NCI-H446 treated with DMSO at 0.1 percent for 48 hours (cell line): ENCODE measurements at regions not wholly inside any gene's neighbourhood (a gene's known extent, or its start where the extent isn't known, plus 50 kb on each side); places are given as distances from the start of the nearest gene placed in this dataset.
"Not testable (repeated sequence)": the region's sequence is repeated elsewhere in the genome, so short reads cannot be mapped to it uniquely, and the experiment has no call there.

Experiments used
- DNase-seq: peaks from one replicate; lab custom pipeline; 2025; lab: John Stamatoyannopoulos, UW

DNA sequence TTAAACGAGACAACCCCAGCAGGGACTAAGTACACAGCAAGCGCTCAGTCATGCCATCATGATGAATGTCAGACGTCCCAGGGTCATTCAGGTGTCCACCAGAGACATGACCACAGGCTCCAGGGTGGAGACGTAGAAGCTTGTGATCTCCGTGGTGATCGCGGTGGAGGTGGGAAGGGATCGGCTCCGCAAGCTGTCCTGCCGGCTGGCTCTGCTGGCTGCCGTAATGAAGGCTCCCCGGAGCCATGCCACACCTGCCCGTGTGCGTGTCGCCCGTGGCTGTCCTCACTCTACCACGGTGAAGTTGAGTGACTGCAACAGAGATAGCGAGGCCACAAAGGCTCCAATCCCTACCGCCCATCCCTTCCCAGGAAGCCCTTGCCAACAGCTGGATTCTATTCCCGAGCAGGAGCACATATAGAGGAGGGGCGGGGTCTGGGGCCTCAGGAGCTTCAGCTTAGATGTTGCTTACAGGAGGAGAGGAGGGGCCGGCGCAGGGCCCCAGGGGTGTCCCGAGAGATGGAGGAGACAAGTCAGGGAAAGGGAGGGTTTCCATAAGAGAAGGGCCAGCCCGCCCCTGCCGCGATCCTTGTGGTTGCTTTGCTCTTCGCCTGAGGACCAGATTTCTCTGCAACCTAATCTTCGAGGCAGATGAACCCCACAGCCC lies 332.6 kb upstream of the SFSWAP start:
- no peak for DNase-seq

- DNase-seq, result no peak
Observed at GRCh38 chr12:131378861-131379665, 331.8 kb upstream of the SFSWAP start.

- no peak for DNase-seq
Observed at GRCh38 chr12:131379738-131380137, 331.2 kb upstream of the SFSWAP start.

- DNase-seq, result no peak
Observed at GRCh38 chr12:131380220-131380964, 330.5 kb upstream of the SFSWAP start.

DNA sequence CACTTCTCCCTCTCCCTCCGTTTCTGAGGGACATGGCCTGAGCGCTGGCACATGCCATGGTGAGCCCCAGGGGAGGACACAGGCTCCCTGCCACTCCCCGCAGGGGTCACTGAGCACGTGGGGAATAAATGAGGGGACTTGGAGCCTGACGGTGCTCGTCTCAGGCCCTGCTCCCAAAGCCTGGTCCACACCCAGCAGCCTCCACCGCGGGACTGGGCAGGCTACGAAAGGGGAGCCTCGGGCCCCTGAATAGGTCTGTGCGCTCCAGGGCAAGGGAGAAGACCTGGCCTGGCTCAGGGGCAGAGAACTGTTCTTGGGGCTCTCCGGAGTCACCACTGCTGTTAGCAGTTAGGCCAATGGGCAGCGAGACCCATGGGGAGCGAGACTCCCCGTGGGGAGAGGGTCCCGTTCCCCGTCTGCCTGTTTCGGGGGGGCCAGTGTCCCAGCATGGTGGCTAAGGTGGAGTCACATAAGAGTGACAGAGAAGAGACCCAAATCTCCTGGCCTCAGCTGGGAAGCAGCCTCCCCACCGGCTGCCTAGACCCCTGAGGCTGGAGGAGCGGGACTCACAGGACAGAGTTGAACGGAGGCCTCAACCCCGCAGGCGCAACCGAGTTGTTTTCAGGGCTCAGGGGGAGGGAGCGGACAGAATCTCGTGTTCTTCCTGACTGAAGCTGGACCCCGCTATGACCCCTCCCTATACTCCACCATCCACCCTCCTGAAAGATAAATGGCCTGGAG lies 329.8 kb upstream of the SFSWAP start:
- no peak for DNase-seq

- no peak for DNase-seq
Observed at GRCh38 chr12:131381716-131382430, 329.0 kb upstream of the SFSWAP start.

DNA sequence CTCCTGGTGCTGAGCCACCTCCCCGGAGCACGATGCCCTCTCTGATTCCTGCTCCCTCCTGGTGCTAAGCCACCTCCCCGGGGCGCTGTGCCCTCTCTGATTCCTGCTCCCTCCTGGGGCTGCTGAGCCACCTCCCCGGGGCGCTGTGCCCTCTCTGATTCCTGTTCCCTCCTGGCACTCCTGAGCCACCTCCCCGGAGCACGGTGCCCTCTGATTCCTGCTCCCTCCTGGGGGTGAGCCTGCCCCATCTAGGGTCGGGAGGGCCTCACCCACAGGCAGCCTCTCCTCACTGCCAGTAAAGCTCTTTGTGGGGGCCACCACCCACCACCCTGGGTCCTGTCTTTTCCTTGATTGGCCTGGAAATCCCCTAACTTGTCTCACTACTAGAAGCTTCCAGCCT lies 327.6 kb upstream of the SFSWAP start:
- DNase-seq, result no peak

- no peak for DNase-seq
Observed at GRCh38 chr12:131383741-131384543, 326.9 kb upstream of the SFSWAP start.

DNA sequence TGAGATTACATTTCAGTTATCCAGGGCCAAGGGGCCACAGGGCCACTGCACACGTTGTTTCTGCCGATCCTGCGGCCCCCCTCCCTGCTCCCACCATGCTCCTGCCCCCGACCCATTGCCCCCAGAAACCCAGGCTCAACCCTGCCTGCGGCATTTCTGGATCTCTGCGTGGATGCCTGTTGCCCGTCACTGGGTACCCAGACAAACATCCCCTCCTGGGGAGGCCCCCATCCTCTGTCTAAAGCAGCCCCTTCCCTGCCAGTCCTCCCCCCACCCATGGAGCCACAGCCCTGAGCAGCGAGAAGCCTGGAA lies 326.4 kb upstream of the SFSWAP start:
- DNase-seq, result no peak

DNA sequence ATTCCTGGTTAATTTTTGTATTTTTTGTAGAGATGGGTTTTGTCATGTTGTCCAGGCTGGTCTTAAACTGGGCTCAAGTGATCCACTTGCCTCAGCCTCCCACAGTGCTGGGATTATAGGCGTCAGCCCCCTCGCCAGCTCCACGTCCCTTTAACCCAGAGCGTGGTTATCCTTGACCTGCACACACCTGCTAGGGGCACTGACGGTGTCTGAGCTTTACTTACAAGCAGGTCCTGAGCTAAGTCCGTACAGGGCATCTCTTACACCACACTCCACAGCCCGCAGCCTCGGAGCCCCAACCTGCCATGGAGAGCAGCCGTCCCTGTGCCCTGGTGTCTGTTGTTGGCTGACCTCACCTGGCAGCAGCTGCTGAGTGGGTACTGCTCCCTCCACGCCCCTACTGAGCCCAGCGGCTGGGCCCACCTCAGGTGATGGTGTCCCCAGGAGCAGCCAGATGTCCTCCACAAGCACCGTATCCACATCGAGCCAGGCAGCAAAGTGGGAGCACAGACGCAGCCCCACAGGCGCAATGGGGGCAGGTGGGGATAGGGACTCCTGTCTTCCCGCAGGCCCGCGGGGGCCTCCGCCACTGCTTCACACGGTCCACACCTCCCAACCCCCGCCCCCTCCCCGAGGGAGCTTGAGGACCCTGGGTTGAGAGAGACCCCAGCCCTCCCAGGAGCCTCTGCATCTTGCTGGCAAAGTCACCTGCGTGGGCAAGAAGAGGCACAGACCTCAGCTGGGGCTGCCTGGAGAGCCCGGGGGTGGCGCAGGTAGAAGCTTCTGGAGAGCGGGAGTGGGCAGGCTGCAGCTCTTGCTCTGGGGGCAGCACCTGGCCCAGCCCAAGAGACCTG lies 325.4 kb upstream of the SFSWAP start:
- DNase-seq, result no peak

- no peak for DNase-seq
Observed at GRCh38 chr12:131386167-131386521, 324.7 kb upstream of the SFSWAP start.

DNA sequence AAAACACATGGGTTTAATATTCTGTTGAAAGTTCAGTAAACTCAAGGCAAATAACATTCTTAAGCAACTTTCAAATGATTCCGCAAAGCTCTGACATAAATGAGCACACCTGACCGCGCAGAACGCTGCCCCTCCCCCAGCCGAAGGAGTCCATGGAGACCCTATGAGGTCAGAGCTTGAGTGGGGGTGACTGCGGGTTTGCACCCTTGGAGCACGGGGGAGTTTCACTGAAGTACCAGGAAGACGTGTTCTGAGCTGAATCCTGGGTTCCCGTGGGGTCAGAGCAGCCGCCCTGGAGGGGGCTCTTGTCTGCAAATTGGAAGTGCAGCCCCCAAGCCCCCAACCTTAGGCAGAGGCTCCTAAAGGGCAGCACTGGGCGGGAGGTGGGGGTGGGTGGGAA lies 324.1 kb upstream of the SFSWAP start:
- DNase-seq, result no peak

DNA sequence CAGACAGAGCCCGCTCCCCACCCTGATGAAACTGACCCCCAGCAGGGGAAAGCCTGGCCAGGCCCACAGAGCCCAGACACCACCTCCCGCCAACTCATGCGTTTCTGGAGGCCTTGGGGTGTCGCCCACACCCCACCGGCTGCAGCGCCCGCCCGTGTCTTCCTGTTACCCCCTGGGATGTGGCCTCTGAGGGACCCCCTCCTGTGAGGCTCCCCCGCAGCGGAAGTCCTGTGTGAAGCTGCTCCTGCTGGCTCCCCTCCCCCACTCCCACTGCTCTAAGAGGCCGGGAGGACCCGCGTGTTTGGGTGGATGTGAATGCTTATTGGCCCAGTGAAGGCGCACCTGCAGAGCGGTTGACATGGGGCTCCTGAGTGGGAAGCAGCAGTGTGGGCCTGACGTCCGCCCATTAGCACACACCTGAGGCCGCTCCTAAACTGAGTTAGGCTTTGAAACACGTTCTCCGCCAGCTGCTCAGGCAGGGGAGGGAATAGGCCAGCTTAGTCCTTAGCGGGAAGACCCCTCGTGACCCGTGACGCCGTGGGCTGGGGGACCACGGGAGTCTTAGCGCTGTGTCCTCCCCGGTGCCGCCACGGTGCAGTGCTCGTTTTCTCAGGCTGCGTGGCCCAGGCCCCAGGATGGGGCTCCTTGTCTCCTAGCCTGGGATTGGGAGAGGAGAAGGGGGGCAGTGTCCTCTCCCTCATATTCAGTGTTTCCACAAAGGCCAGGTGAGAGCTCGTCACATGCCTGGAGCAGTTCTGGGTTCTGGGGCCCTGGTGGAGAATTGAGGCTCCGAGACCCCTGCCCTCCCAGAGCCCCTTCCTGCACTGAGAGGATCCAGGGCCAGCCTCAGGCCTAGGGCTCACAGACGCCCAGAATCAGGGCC lies 323.4 kb upstream of the SFSWAP start:
- no peak for DNase-seq

- not testable (repeated sequence) for DNase-seq
Observed at GRCh38 chr12:131388164-131389053, 322.5 kb upstream of the SFSWAP start.

GRCh38 chr12:131389054-131390013 lies 321.6 kb upstream of the SFSWAP start:
- no peak for DNase-seq

DNA sequence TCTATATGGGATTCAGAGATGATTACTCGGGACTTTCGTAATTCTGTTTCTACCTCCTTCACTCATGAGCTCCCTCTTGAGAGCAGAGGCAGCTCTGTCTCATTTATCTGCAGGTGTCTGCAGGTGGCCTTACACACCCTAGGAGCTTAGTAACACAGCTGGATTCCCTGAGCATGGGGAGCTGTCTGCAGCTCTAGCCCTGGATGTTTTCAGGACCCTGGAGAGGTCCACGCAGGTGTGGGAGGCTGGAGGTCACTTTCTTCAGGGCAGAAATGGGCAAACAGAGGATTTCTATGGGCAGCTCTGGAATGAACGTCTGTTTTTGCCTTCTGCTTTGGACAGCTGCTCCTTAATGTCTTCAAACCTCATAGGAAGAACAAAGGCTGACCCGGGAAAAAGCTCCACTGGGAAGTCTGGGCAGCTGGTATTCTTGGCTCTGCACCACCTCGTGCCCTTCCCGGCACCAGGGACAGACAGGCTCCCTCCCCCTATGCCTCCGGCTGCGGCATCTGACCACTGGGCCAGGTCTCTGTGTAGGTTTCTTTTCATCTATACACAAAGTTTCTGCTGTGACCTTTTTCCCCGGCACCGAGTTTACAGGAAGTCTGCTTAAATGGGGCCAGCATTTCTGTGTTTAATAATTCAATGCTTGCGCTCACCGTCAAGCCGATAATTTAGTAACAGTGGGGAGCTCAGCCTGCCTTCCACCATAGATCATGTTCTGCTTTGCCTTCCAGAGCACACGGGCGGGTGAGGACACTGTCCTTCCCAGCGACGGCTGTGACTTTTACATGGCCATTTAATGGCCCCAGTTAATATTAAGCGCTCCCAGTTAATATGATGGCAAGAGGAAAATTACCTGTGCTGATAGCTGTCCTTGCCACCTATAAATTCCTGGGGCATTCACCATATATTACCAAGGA lies 320.2 kb upstream of the SFSWAP start:
- no peak for DNase-seq
